Body of pancreas (tissue), 4 donors: ENCODE measurements at regions not wholly inside any gene's neighbourhood (a gene's known extent, or its start where the extent isn't known, plus 50 kb on each side); places are given as distances from the start of the nearest gene placed in this dataset.

Source experiments
- POLR2A ChIP-seq, 3 donors: fragments of 450-650 bp; IDR thresholded peaks; one replicate each; pipeline ENCODE4 v1.6.1; 2016; ENCODE audit warnings: antibody characterized with exemption in 3 of 3, mild to moderate bottlenecking in 2 of 3
- TF ChIP-seq, protein P1 (sequence below), 7 experiments: fragments of 450-650 bp in 4 of 7; fragments of 200-600 bp in 3 of 7; sonication (generic) in 3 of 7; IDR thresholded peaks; one replicate each; pipeline ENCODE4 v1.5.1; 2016 to 2019; ENCODE audit warnings: antibody characterized with exemption in 7 of 7

DNA sequence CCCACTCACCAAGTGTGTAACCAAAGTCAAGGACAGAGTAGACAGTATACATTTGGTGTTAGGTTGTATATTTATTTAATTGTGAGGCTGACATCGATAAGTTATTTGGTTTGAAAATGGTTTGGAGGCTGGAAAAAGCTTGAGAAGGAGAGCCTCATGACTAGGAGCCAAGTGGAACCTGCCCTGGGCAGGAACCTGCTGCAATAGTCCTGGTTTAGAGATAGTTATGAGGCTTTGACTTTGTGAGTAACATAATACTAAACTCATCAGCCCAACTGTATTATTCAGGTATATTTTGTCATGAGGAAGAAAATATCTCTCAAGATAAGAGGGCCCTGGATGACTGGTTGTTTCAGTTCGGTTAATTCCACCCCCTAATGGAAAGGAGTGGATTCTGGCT lies 234.3 kb upstream of the CYRIA start:
- TF ChIP-seq POLR2A (IDR thresholded peaks at IDR 0.05): no peak
- TF ChIP-seq, protein P1, sequence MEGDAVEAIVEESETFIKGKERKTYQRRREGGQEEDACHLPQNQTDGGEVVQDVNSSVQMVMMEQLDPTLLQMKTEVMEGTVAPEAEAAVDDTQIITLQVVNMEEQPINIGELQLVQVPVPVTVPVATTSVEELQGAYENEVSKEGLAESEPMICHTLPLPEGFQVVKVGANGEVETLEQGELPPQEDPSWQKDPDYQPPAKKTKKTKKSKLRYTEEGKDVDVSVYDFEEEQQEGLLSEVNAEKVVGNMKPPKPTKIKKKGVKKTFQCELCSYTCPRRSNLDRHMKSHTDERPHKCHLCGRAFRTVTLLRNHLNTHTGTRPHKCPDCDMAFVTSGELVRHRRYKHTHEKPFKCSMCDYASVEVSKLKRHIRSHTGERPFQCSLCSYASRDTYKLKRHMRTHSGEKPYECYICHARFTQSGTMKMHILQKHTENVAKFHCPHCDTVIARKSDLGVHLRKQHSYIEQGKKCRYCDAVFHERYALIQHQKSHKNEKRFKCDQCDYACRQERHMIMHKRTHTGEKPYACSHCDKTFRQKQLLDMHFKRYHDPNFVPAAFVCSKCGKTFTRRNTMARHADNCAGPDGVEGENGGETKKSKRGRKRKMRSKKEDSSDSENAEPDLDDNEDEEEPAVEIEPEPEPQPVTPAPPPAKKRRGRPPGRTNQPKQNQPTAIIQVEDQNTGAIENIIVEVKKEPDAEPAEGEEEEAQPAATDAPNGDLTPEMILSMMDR (IDR thresholded peaks at IDR 0.05): no peak
